ENCODE measurements at regions not wholly inside any gene's neighbourhood (a gene's known extent, or its start where the extent isn't known, plus 50 kb on each side); places are given as distances from the start of the nearest gene placed in this dataset.
"Not testable (repeated sequence)": the region's sequence is repeated elsewhere in the genome, so short reads cannot be mapped to it uniquely, and the experiment has no call there.

- DNase-seq (ENCODE audit: low spot score): no peak
Observed at GRCh38 chr4:66562276-66562806, 892.1 kb upstream of the EPHA5 start.

- not testable (repeated sequence) for DNase-seq (ENCODE audit: low spot score)
Observed at GRCh38 chr4:66561465-66562053, 891.3 kb upstream of the EPHA5 start.

GRCh38 chr4:66558651-66559050 is 888.4 kb upstream of the EPHA5 start:
- no peak for DNase-seq (ENCODE audit: low spot score)

- DNase-seq (ENCODE audit: low spot score): no peak
Observed at GRCh38 chr4:66556651-66557278, 886.5 kb upstream of the EPHA5 start.

- DNase-seq (ENCODE audit: low spot score): no peak
Observed at GRCh38 chr4:66555301-66555700, 885.0 kb upstream of the EPHA5 start.

GRCh38 chr4:66554826-66555225 is 884.5 kb upstream of the EPHA5 start:
- no peak for DNase-seq (ENCODE audit: low spot score)

- not testable (repeated sequence) for DNase-seq (ENCODE audit: low spot score)
Observed at GRCh38 chr4:66545301-66545700, 875.0 kb upstream of the EPHA5 start.

- DNase-seq (ENCODE audit: low spot score): no peak
Observed at GRCh38 chr4:66544281-66544680, 874.0 kb upstream of the EPHA5 start.

GRCh38 chr4:66539745-66540144 is 869.5 kb upstream of the EPHA5 start:
- no peak for DNase-seq (ENCODE audit: low spot score)

- no peak for DNase-seq (ENCODE audit: low spot score)
Observed at GRCh38 chr4:66524781-66525180, 854.5 kb upstream of the EPHA5 start.

GRCh38 chr4:66522244-66522643 is 852.0 kb upstream of the EPHA5 start:
- DNase-seq (ENCODE audit: low spot score): no peak

GRCh38 chr4:66516940-66517339 is 846.7 kb upstream of the EPHA5 start:
- DNase-seq (ENCODE audit: low spot score): no peak

- DNase-seq (ENCODE audit: low spot score): no peak
Observed at GRCh38 chr4:66506985-66507384, 836.7 kb upstream of the EPHA5 start.

- DNase-seq (ENCODE audit: low spot score): no peak
Observed at GRCh38 chr4:66501997-66502396, 831.7 kb upstream of the EPHA5 start.

GRCh38 chr4:66490729-66491128 is 820.4 kb upstream of the EPHA5 start:
- no peak for DNase-seq (ENCODE audit: low spot score)

GRCh38 chr4:66489783-66490452 is 819.6 kb upstream of the EPHA5 start:
- DNase-seq (ENCODE audit: low spot score): no peak

- no peak for DNase-seq (ENCODE audit: low spot score)
Observed at GRCh38 chr4:66489370-66489769, 819.1 kb upstream of the EPHA5 start.

- no peak for DNase-seq (ENCODE audit: low spot score)
Observed at GRCh38 chr4:66486068-66486467, 815.8 kb upstream of the EPHA5 start.

- no peak for DNase-seq (ENCODE audit: low spot score)
Observed at GRCh38 chr4:66482186-66482585, 811.9 kb upstream of the EPHA5 start.

GRCh38 chr4:66475596-66475995 is 805.3 kb upstream of the EPHA5 start:
- DNase-seq (ENCODE audit: low spot score): no peak

GRCh38 chr4:66465111-66465510 is 794.8 kb upstream of the EPHA5 start:
- DNase-seq (ENCODE audit: low spot score): no peak

- DNase-seq (ENCODE audit: low spot score): not testable (repeated sequence)
Observed at GRCh38 chr4:66462890-66463289, 792.6 kb upstream of the EPHA5 start.

- DNase-seq (ENCODE audit: low spot score): no peak
Observed at GRCh38 chr4:66451741-66452140, 781.5 kb upstream of the EPHA5 start.
